GM18499 (cell line): ENCODE measurements at regions not wholly inside any gene's neighbourhood (a gene's known extent, or its start where the extent isn't known, plus 50 kb on each side); places are given as distances from the start of the nearest gene placed in this dataset.
"Not testable (repeated sequence)": the region's sequence is repeated elsewhere in the genome, so short reads cannot be mapped to it uniquely, and the experiment has no call there.

ENCODE experiments used
- ATAC-seq: cut with Tn5 transposase; IDR thresholded peaks from one replicate; pipeline ENCODE4 v1.9.1; 2021; ENCODE audit warnings: moderate number of reproducible peaks; ENCODE audit not compliant: insufficient read depth, unreplicated experiment

DNA sequence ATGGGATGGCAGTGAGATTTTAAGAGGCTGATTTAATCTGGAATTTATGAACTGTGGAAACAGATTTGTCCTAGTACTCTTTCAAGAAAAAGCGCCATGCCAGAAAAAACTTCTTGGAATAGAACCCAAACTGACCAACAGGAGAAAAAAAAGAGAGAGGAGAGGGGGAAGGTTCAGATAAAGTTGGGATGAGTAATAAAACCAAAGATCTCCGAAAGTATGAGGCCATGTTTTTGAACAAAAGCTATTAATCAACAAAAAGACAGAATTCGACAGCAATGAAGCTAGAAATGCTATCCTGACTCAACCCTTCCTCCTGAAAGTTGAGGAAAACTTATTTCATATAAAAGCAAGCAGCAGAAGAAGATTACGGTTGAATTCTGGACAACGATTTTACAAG, 135.5 kb downstream of the CEMIP2 start:
- ATAC-seq: no peak

GRCh38 chr9:71630377-71630995, 137.8 kb downstream of the CEMIP2 start:
- ATAC-seq: no peak

- ATAC-seq: no peak
These were observed 138.6 kb downstream of the CEMIP2 start for GRCh38 chr9:71629578-71630215.

DNA sequence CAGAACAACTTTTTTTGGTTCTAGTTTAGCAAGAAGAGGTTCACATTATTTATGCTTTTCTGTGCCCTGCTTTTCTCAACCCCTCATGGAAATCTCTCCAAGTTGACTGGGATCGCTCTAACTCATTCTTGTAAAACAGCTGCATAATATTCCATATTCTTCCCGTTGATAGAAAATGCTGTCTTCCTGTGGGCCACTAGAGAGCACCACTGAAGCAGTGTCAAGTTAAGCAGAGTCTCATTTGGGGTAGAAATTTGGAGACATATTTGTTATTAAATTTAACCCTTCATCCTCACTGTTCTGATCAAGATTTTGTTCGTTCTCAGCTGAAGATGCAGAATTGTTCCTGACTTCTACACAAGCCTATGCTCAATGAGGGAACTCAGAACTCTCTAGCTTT, 140.1 kb downstream of the CEMIP2 start:
- ATAC-seq: no peak

GRCh38 chr9:71627537-71627936, 140.8 kb downstream of the CEMIP2 start:
- no peak for ATAC-seq

DNA sequence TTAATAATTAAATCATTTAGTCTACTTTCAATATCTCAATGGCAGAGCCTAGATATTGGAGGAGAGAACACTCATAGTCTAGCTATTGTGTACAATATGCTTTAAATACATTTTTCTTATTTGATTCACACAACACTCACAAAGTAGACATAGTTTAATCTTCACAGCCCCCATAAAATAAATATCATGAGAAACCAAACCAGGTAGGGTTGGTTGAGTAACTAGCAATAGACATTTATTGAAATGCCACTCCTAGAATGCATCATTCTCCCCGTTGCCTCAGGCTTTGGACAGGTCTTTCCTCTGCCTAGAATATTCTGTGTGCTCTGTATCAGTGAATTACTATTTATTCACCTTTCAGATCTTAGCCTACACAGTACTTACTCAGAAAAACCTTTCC, 141.9 kb downstream of the CEMIP2 start:
- ATAC-seq: no peak

DNA sequence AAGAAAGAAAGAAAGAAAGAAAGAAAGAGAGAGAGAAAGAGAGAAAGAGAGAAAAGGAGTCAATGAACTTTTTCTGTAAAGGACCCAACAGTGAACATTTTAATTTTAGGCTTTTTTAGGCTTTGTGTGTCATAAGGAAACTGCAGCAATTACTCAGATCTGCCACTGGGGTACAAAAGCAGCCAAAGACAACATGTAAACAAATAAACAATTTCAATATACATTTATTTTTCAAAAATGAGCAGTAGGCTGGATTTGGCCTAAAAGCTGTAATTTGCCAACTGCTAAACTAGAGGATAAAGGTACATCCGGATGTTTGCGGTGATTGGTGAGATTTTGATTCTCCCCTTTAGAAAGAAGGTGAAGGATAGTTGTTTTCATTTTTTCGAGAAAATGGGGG, 143.6 kb downstream of the CEMIP2 start:
- no peak for ATAC-seq

DNA sequence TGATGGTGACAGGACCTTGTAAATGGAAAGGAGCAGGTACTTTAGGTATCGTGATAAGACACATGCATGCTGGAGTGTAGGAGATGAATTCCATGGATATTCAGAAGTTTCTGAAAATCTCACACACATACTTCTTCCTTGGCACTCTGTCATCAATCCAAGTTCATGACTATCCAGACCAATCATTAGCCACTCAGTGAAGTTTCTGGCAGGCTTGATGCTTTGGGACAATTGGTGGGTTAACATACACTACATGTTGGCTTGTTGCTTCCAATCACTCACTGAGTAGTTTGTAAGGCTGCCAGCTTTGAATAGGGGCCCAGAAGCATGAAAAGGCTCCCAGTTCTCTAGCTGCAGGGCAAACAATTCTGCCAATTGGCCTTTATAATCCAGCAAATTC, 147.6 kb downstream of the CEMIP2 start:
- no peak for ATAC-seq

DNA sequence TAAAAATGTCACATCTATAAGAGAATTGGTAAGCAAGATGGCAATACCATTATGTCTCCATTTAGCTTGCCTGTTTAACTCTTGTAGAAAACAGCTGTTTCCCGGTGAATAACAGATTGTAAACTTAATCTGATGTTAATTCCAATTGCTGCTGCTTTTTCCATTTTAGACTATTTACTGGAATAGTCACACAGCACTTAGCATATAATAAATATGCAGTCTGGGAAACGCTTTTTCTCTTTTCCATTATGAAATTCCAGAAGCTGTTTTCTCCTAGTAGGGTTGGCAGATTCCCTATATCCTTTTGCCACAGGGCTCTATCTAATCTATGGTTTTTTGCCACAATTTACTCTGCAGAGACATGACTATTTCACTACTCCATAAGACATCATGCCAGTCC, 148.0 kb downstream of the CEMIP2 start:
- ATAC-seq: no peak

DNA sequence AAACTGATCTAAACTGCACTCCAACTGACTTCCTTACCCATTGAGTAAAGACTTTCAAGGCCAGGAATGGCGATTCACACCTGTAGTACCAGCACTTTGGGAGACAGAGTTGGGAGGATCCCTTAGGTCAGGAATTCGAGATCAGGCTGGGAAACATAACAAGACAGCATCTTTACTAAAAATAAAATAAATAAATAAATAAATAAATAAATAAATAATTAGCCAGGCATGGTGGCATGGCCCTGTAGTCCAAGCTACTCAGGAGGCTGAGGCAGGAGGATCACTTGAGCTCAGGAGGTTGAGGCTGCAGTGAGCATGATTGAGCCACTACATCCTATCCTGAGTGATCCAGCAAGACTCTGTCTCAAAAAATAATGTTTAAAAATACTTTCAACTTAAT, 148.4 kb downstream of the CEMIP2 start:
- ATAC-seq: no peak

DNA sequence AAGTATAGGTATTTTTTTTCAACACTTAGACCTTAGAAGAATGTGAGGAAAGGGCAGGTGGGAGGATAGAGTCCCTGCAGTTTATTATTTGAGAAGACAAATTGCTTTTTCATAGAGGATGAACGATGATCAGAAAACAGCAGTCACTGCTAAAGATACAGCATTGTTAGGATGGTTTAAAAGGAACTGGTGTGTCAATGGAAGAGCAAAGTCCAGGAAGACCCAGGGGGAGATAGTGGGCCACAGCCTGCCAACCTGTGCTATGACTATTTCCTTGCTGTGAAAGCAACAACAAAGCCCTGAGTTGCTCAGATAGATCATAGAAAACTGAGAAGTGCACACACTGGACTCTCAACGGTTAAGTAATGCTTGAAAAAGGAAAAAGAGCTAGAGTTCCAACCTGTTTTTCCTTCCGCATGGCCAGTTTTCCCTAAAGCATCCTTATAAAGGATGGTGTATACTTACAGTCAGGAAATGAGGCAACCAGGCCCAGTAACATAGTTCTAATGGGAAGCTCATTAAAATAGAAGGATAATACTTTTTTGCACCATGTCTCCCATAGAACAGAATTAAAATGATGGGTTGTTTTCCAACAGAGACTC, 153.8 kb downstream of the CEMIP2 start:
- ATAC-seq: no peak

DNA sequence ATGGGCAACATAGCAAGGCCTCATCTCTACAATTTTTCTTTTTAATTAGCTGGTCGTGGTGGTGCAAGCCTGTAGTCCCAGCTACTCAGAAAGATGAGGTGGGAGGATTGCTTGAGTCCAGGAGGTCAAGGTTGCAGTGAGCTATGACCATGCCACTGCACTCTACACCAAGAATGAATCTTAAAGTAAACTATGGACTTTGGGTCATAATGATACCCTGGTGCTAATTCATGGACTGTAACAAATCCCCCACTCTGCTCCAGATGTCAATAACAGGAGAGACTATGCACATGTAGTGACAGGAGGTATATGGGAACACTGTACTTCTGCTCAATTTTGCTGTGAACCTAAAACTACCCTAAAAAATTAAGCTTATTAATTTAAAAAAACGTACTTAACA, 155.4 kb downstream of the CEMIP2 start:
- ATAC-seq: no peak

DNA sequence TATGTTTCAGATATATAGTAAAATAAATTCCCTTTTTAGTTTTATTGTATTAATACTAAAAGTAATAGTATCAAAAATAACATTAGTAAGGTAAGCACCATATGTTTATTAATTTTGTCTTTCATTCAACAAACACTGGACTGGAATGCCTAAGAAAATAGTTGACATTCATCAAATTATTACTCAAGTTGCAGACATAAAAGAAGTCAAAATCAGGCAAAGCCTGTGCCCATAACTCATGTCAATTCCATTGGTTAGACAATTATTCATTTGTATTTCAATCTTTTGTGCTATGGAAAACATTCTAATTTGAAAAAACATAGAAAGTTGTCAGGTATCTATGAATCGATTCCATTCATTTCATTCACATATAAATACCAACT, 158.9 kb downstream of the CEMIP2 start:
- no peak for ATAC-seq

DNA sequence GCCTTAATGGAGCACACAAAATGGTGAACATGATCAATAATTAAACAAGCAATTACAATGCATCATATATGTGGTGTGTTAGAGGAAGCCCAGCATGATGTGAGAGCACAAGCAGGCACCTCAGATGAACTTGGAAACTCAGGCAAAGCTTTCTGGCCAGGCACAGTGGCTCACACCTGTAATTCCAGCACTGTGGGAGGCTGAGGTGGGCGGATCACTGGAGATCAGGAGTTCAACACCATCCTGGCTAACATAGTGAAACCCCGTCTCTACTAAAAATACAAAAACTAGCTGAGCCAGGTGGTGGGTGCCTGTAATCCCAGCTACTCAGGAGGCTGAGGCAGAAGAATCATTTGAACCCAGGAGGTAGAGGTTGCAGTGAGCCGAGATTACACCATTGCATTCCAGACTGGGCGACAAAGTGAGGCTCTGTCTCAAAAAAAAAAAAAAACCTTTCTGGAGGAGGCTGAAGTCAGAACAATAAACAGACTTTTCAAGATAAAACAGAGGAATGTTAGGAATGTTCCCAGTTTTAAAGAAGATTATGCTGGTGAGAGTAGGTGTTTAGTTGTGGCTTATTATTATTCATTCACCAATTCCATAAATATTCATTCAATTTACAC, 159.4 kb downstream of the CEMIP2 start:
- no peak for ATAC-seq

DNA sequence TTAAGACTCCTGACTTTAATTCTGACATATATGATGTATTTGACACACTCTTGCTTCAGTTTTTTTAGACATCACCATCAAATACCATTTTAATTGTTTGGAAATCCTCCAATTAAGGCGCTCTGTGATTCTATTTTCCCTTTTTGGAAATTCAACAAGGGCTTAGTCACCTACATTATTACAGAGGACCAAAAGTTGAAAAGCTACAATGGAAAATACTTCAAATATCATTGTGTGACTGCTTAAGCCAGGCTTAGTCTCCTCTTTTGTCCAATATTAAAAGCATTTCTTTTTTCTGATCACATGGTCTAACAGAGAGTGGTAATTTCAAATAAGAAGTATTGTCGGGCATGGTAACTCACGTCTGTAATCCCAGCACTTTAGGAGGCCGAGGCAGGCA, 160.3 kb downstream of the CEMIP2 start:
- no peak for ATAC-seq

GRCh38 chr9:71607461-71607881, 160.8 kb downstream of the CEMIP2 start:
- no peak for ATAC-seq

GRCh38 chr9:71604197-71605063, 163.9 kb downstream of the CEMIP2 start:
- ATAC-seq: peak; percentile 55

DNA sequence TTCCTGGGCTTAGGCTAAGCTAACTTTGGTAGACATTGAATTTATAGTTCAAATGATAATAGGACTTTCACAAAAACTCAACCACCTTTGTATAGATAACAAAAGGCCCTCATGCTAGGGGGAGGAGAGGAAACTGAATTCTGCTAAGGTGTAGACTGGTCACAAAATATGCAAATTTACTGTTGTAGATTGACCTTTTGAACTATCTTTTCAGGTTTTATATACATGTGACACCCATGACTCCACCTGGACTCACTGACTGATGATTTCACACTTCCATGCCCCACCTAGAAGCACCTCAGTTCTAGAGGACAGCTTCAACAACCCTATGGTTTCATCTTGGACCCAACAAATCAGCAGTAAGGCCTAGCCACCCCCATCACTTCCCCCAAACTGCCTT, 165.7 kb downstream of the CEMIP2 start:
- no peak for ATAC-seq

GRCh38 chr9:71595762-71596161, 172.6 kb downstream of the CEMIP2 start:
- ATAC-seq: not testable (repeated sequence)

DNA sequence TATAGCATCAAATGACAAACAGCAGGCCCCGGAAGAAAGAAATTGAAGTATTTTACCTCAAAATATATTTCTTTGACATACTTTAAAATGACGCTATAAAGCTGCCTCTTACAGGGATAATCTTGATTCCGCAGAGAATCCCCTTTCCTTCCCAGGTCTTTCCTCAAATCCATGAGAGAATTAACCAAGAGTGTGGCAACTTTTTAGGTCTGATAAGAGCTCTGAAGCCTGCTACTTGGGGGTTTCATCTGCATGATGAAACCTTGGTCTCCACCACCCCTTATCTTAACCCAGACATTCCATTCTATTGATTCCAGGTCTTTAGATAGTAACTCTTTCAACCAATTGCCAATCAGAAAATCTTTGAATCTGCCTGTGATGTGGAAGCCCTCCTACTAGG, 173.8 kb downstream of the CEMIP2 start:
- no peak for ATAC-seq

GRCh38 chr9:71592400-71592799, 175.9 kb downstream of the CEMIP2 start:
- no peak for ATAC-seq
